Tibial nerve (tissue), 4 donors: ENCODE measurements at regions not wholly inside any gene's neighbourhood (a gene's known extent, or its start where the extent isn't known, plus 50 kb on each side); places are given as distances from the start of the nearest gene placed in this dataset.

Experiments used
- EP300 ChIP-seq, 2 donors: sonication (generic); formaldehyde crosslinking; IDR thresholded peaks; one replicate each; pipeline ENCODE4 v1.6.1; 2017; ENCODE audit warnings: antibody characterized with exemption in 2 of 2, mild to moderate bottlenecking in 1 of 2
- TF ChIP-seq, protein P1 (sequence below), 5 experiments: fragments of 200-600 bp in 3 of 5; fragments of 450-650 bp in 2 of 5; sonication (generic) in 3 of 5; IDR thresholded peaks; one replicate each; pipeline ENCODE4 v1.5.1; 2016 to 2019; ENCODE audit warnings: antibody characterized with exemption in 5 of 5, mild to moderate bottlenecking in 3 of 5, moderate library complexity in 2 of 5

- TF ChIP-seq, protein P1, sequence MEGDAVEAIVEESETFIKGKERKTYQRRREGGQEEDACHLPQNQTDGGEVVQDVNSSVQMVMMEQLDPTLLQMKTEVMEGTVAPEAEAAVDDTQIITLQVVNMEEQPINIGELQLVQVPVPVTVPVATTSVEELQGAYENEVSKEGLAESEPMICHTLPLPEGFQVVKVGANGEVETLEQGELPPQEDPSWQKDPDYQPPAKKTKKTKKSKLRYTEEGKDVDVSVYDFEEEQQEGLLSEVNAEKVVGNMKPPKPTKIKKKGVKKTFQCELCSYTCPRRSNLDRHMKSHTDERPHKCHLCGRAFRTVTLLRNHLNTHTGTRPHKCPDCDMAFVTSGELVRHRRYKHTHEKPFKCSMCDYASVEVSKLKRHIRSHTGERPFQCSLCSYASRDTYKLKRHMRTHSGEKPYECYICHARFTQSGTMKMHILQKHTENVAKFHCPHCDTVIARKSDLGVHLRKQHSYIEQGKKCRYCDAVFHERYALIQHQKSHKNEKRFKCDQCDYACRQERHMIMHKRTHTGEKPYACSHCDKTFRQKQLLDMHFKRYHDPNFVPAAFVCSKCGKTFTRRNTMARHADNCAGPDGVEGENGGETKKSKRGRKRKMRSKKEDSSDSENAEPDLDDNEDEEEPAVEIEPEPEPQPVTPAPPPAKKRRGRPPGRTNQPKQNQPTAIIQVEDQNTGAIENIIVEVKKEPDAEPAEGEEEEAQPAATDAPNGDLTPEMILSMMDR (IDR thresholded peaks at IDR 0.05), result no peak
- no peak for TF ChIP-seq EP300 (IDR thresholded peaks at IDR 0.05)
Observed at GRCh38 chr6:14263881-14264424, 146.4 kb downstream of the CD83 start.
